Tibial nerve (tissue), 4 donors: ENCODE measurements at regions not wholly inside any gene's neighbourhood (a gene's known extent, or its start where the extent isn't known, plus 50 kb on each side); places are given as distances from the start of the nearest gene placed in this dataset.

ENCODE experiments used
- EP300 ChIP-seq, 2 donors: sonication (generic); formaldehyde crosslinking; IDR thresholded peaks; one replicate each; pipeline ENCODE4 v1.6.1; 2017; ENCODE audit warnings: antibody characterized with exemption in 2 of 2, mild to moderate bottlenecking in 1 of 2
- TF ChIP-seq, protein P1 (sequence below), 5 experiments: fragments of 200-600 bp in 3 of 5; fragments of 450-650 bp in 2 of 5; sonication (generic) in 3 of 5; IDR thresholded peaks; one replicate each; pipeline ENCODE4 v1.5.1; 2016 to 2019; ENCODE audit warnings: antibody characterized with exemption in 5 of 5, mild to moderate bottlenecking in 3 of 5, moderate library complexity in 2 of 5

GRCh38 chr3:117844676-117845075 is 1135.1 kb downstream of the TUSC7 start:
- TF ChIP-seq EP300 (IDR thresholded peaks at IDR 0.05), result no peak
- TF ChIP-seq, protein P1, sequence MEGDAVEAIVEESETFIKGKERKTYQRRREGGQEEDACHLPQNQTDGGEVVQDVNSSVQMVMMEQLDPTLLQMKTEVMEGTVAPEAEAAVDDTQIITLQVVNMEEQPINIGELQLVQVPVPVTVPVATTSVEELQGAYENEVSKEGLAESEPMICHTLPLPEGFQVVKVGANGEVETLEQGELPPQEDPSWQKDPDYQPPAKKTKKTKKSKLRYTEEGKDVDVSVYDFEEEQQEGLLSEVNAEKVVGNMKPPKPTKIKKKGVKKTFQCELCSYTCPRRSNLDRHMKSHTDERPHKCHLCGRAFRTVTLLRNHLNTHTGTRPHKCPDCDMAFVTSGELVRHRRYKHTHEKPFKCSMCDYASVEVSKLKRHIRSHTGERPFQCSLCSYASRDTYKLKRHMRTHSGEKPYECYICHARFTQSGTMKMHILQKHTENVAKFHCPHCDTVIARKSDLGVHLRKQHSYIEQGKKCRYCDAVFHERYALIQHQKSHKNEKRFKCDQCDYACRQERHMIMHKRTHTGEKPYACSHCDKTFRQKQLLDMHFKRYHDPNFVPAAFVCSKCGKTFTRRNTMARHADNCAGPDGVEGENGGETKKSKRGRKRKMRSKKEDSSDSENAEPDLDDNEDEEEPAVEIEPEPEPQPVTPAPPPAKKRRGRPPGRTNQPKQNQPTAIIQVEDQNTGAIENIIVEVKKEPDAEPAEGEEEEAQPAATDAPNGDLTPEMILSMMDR (IDR thresholded peaks at IDR 0.05), result no peak
